ENCODE measurements at regions not wholly inside any gene's neighbourhood (a gene's known extent, or its start where the extent isn't known, plus 50 kb on each side); places are given as distances from the start of the nearest gene placed in this dataset.

GRCh38 chr6:112865131-112865530, 518.0 kb downstream of the RFPL4B start:
- DNase-seq (ENCODE audit: low read depth), result no peak

GRCh38 chr6:112874881-112875280, 527.8 kb downstream of the RFPL4B start:
- H3K4me3 ChIP-seq (replicated peaks; ENCODE audit: low read depth, low read length), result no peak overlapping the region
- TF ChIP-seq, protein P1, sequence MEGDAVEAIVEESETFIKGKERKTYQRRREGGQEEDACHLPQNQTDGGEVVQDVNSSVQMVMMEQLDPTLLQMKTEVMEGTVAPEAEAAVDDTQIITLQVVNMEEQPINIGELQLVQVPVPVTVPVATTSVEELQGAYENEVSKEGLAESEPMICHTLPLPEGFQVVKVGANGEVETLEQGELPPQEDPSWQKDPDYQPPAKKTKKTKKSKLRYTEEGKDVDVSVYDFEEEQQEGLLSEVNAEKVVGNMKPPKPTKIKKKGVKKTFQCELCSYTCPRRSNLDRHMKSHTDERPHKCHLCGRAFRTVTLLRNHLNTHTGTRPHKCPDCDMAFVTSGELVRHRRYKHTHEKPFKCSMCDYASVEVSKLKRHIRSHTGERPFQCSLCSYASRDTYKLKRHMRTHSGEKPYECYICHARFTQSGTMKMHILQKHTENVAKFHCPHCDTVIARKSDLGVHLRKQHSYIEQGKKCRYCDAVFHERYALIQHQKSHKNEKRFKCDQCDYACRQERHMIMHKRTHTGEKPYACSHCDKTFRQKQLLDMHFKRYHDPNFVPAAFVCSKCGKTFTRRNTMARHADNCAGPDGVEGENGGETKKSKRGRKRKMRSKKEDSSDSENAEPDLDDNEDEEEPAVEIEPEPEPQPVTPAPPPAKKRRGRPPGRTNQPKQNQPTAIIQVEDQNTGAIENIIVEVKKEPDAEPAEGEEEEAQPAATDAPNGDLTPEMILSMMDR (IDR thresholded peaks at IDR 0.05; ENCODE audit: low read length, missing control alignments), result no peak
- no peak for DNase-seq (ENCODE audit: low read depth)

More at GRCh38 chr6:112865131-112865530, 518.0 kb downstream of the RFPL4B start:
- no peak overlapping the region for H3K4me3 ChIP-seq (replicated peaks; ENCODE audit: low read depth, low read length)
- TF ChIP-seq, protein P1 (IDR thresholded peaks at IDR 0.05; ENCODE audit: low read length, missing control alignments), result no peak

DNA sequence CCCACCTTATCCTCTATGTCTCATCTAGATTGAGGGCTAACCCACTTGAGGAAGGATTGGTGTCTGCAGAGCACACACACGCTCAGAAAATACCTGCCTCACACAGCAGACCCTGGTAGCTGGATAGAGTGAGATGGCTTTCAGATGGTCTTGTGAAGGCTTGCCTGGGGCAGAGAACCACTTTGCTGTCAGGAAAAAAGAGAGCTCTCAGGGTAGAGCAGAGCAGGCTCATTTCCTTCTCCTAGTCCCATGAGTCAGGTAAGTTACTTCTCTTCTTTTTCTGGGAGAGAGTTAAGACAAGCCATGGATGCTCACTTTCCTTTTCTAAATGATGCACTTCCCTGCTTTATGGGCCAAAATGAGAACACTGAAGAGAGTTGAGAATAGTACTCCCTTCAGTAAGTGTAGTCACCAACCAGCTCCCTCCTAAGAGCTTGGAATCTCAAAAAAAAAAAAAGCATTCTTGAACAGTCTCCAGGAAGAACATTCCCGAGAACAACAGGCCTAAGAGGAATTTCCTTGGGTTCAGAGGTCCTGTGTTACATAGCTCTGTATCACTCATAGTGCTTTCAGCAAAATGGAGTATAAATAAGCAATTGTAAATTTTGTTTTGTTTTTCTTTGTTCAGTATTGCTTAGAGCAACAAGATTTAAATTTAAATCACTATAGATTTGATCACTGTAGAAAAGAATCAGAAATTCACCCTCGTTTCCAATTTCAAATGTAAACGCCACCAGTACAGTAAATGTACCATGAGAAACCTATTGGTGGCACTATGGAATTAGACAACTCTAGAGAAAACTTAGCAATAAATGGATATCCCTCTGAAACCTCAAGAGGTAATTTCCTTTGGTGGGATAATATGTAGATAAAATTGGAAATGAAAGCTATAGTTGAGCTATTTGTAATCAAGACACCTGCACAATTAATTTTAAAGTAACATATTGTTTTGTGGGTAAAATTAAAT, 530.3 kb downstream of the RFPL4B start:
- peak; percentile 94 for DNase-seq (ENCODE audit: low read depth)
- no peak overlapping the region for H3K4me3 ChIP-seq (replicated peaks; ENCODE audit: low read depth, low read length)
- TF ChIP-seq, protein P1 (IDR thresholded peaks at IDR 0.05; ENCODE audit: low read length, missing control alignments), result peak; percentile 33

- TF ChIP-seq, protein P1 (IDR thresholded peaks at IDR 0.05; ENCODE audit: low read length, missing control alignments), result no peak
- DNase-seq (ENCODE audit: low read depth), result no peak
- no peak overlapping the region for H3K4me3 ChIP-seq (replicated peaks; ENCODE audit: low read depth, low read length)
Observed at GRCh38 chr6:112879920-112880413, 532.8 kb downstream of the RFPL4B start.

DNA sequence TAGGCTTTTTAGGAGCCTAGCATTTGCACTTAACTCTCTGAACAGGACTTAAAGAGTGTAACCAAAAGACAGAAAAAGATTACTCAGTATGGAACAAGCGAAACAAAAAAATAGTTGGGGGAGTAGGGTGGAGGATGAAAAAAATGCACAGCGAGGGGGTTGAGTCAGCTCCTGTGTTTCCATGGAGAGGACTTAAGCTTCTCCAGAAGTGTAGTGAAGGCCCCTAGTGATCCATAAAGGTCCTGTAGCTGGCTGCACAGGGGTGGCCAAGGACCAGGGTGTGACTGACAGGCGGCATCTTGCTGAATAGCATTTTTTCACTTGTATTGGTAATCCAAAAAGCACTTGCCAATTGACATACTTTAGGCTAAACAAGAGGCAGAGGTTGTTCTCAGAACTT, 533.9 kb downstream of the RFPL4B start:
- no peak overlapping the region for H3K4me3 ChIP-seq (replicated peaks; ENCODE audit: low read depth, low read length)
- TF ChIP-seq, protein P1 (IDR thresholded peaks at IDR 0.05; ENCODE audit: low read length, missing control alignments), result no peak
- peak; percentile 65 for DNase-seq (ENCODE audit: low read depth)

DNA sequence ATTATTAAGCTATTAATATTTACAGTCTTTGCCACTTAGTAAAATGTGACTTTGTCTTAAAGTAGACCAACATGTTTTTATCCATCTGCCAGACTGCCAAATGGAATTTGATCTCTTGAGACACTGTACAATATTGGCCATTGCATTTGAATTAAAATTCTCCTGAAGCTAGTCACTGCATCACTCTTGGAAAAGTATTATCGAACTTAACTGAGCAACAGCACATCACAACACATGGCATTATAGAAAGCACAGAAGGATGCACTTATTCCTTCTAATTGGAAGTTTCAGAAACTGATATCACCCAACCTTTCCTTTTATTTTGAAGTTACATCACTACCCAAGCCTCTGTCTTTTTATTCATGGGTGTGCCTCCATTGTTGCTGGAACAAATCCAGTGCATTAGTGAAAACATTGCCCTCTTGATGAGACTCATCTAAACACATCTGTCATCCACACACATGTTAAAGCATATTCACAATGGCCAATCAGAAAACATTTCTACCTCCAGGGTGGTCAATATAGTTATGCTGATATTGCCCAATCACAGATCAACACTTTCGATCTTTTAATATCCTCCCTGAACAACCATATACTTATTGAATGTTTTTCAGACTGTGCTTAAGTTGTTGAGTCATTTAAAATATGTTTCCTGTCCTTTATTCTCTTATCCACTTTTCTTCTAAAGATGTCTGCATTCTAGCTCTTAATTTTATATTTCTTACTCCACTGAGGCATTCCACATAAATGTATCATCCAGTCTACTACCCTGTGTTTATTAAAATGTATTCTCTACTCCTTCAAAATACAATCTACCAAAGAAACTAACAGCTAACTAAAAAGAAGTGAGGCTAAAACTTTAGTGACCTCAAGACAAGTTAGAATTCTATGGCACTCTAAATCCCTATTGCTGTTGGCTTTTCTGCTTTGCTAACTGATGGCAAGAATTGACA, 535.0 kb downstream of the RFPL4B start:
- TF ChIP-seq, protein P1 (IDR thresholded peaks at IDR 0.05; ENCODE audit: low read length, missing control alignments), result no peak
- no peak overlapping the region for H3K4me3 ChIP-seq (replicated peaks; ENCODE audit: low read depth, low read length)
- peak; percentile 30 for DNase-seq (ENCODE audit: low read depth)
